ENCODE measurements at regions not wholly inside any gene's neighbourhood (a gene's known extent, or its start where the extent isn't known, plus 50 kb on each side); places are given as distances from the start of the nearest gene placed in this dataset.

GRCh38 chr20:39142407-39143096, 180.4 kb downstream of the DHX35 start:
- Histone ChIP-seq H3K27ac (no peak overlapping the region), H3K27me3 (no peaks in the 10 kb centered on the region), H3K9me3 (no peaks in the 10 kb centered on the region), H3K36me3 (replicated peaks in 1 of 2; ENCODE audit: insufficient read depth in 1 of 2, low read depth in 2 of 2) (no peaks in the 10 kb centered on the region), H3K4me1 (no peaks in the 10 kb centered on the region), H3K4me3 (no peak overlapping the region)
- intact Hi-C loops (cut with DNase I): no loop called here
- 23 to 31% methylated on average over 10 to 13 of the region's 13 CpGs for WGBS, 2 donors
- TF ChIP-seq POLR2A (IDR thresholded peaks at IDR 0.05): no peak
- TF ChIP-seq, protein P1, sequence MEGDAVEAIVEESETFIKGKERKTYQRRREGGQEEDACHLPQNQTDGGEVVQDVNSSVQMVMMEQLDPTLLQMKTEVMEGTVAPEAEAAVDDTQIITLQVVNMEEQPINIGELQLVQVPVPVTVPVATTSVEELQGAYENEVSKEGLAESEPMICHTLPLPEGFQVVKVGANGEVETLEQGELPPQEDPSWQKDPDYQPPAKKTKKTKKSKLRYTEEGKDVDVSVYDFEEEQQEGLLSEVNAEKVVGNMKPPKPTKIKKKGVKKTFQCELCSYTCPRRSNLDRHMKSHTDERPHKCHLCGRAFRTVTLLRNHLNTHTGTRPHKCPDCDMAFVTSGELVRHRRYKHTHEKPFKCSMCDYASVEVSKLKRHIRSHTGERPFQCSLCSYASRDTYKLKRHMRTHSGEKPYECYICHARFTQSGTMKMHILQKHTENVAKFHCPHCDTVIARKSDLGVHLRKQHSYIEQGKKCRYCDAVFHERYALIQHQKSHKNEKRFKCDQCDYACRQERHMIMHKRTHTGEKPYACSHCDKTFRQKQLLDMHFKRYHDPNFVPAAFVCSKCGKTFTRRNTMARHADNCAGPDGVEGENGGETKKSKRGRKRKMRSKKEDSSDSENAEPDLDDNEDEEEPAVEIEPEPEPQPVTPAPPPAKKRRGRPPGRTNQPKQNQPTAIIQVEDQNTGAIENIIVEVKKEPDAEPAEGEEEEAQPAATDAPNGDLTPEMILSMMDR (IDR thresholded peaks at IDR 0.05): no peak
- ATAC-seq (no peak), DNase-seq (no peak)

GRCh38 chr20:39137299-39137698, 175.2 kb downstream of the DHX35 start:
- Histone ChIP-seq H3K9me3 (no peaks in the 10 kb centered on the region), H3K27ac (no peak overlapping the region), H3K36me3 (replicated peaks in 1 of 2; ENCODE audit: insufficient read depth in 1 of 2, low read depth in 2 of 2) (no peaks in the 10 kb centered on the region), H3K27me3 (no peaks in the 10 kb centered on the region), H3K4me1 (no peaks in the 10 kb centered on the region), H3K4me3 (no peak overlapping the region)
- intact Hi-C loops (cut with DNase I): no loop called here
- DNase-seq: no peak
- TF ChIP-seq POLR2A (IDR thresholded peaks at IDR 0.05): no peak
- no peak for ATAC-seq

DNA sequence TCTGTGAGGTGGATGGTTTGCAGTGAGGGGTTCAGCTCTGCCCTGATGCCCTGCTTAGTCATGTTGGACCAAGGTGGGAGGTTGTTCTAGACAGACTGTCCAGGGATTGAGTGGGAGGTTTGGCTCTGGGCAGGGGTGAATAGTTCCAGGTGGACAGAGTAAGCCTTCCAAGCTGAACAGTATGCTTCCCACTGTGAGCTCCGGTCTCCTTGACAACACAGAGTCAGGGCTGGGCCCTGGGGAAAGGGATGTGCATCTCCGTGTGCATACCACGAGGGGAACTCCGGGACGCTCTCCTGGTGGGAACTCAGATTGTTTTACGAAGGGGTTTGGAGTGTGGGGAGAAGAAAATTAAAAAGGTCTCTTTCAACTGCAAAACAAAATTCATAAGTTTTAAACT, 174.7 kb downstream of the DHX35 start:
- ATAC-seq (no peak), DNase-seq (no peak)
- no peak overlapping the region for H3K4me3 ChIP-seq
- no peak overlapping the region for H3K27ac ChIP-seq
- no peak for TF ChIP-seq POLR2A (IDR thresholded peaks at IDR 0.05)
- TF ChIP-seq, protein P1 (IDR thresholded peaks at IDR 0.05): no peak
- no peaks in the 10 kb centered on the region for H3K27me3 ChIP-seq
- no peaks in the 10 kb centered on the region for H3K9me3 ChIP-seq
- H3K36me3 ChIP-seq (replicated peaks in 1 of 2; ENCODE audit: insufficient read depth in 1 of 2, low read depth in 2 of 2): no peaks in the 10 kb centered on the region
- intact Hi-C loops (cut with DNase I): no loop called here
- 65 to 70% methylated on average over 6 of the region's 6 CpGs for WGBS, 2 donors
- no peaks in the 10 kb centered on the region for H3K4me1 ChIP-seq

DNA sequence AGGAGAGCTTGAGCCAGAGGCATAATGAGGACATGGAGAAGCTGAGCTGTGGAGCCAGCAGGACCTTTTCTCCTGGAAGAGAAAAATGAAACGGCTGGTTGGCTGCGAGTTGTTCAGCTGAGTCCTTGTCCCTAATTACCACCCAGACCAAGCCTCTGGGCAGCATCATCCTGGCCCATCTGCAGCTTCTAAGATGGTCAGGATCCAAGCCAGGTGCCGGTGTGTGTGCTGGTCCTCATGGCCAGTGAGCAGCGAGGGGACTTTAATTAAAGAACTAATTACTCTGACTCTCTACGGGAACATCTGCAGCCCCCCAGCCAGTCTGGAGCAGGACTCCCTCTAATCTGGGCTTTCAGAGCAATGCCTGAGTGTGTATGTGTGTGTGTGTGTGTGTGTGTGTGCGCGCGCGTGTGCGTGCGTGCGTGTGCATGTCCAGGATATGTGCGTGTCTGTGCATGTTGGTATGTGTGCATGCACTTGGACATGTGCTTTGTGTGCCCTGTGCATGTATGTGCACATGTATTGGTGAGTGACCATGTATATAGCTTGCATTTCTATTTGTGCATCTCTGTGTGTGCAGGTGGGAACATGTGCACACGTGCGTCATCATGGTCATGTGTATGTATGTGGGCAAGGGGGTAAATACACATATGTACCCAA, 173.9 kb downstream of the DHX35 start:
- H3K36me3 ChIP-seq (replicated peaks in 1 of 2; ENCODE audit: insufficient read depth in 1 of 2, low read depth in 2 of 2): no peaks in the 10 kb centered on the region
- TF ChIP-seq POLR2A (IDR thresholded peaks at IDR 0.05): no peak
- TF ChIP-seq, protein P1 (IDR thresholded peaks at IDR 0.05): no peak
- no peak for ATAC-seq
- no peak for DNase-seq
- H3K27ac ChIP-seq: no peak overlapping the region
- intact Hi-C loops (cut with DNase I): no loop called here
- 79 to 81% methylated on average over 12 to 15 of the region's 15 CpGs for WGBS, 2 donors
- H3K9me3 ChIP-seq: no peaks in the 10 kb centered on the region
- H3K4me3 ChIP-seq: no peak overlapping the region
- H3K27me3 ChIP-seq: no peaks in the 10 kb centered on the region
- no peaks in the 10 kb centered on the region for H3K4me1 ChIP-seq

DNA sequence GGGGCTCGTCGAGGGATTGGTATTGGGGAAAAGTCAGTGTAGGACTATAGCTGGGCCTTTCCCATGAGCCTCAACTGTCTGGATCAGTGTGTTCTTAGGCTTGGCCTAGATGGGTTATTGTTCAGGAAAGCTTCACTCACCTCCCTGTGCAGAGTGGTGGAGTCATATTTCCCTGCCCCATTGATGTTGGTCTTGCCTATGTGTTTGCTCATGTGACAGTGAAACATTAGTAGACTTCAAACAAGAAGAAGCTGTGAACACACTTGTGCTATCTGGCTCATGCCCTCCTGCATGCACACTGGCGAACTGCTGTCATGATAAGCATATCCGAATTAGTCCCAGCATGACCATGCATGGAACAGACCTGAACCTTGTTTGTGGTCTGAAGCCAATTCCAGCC, 171.1 kb downstream of the DHX35 start:
- TF ChIP-seq POLR2A (IDR thresholded peaks at IDR 0.05): no peak
- TF ChIP-seq, protein P1 (IDR thresholded peaks at IDR 0.05): no peak
- 57 to 79% methylated on average over 4 of the region's 4 CpGs for WGBS, 2 donors
- Histone ChIP-seq H3K4me1 (no peaks in the 10 kb centered on the region), H3K4me3 (no peak overlapping the region), H3K36me3 (replicated peaks in 1 of 2; ENCODE audit: insufficient read depth in 1 of 2, low read depth in 2 of 2) (no peaks in the 10 kb centered on the region), H3K27ac (no peak overlapping the region), H3K9me3 (no peaks in the 10 kb centered on the region), H3K27me3 (no peaks in the 10 kb centered on the region)
- no peak for ATAC-seq
- no peak for DNase-seq
- intact Hi-C loops (cut with DNase I): no loop called here

All from body of pancreas (tissue), 4 donors.